GM19035 (cell line): ENCODE measurements at regions not wholly inside any gene's neighbourhood (a gene's known extent, or its start where the extent isn't known, plus 50 kb on each side); places are given as distances from the start of the nearest gene placed in this dataset.

Experiments
- ATAC-seq: cut with Tn5 transposase; IDR thresholded peaks from one replicate; pipeline ENCODE4 v1.9.1; 2021; ENCODE audit not compliant: unreplicated experiment

DNA sequence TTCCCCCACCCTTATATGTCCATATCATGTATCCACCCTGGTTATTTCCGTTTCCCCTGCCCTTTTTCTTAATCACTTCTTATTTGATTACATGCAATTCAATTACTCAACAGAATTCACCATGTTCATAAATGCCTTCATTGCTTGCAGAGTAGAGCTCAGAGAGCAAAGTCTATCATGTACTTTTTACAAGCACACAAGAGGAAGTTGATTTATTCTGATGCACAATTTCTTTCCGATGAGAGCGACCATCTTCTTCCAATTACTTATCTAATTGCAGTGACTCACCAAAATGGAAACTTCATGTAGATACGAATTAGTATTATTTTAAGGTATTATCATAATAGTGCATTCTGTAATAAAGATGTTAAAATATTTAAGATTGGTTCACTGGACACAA lies 430.5 kb upstream of the KLF6 start:
- ATAC-seq: no peak

DNA sequence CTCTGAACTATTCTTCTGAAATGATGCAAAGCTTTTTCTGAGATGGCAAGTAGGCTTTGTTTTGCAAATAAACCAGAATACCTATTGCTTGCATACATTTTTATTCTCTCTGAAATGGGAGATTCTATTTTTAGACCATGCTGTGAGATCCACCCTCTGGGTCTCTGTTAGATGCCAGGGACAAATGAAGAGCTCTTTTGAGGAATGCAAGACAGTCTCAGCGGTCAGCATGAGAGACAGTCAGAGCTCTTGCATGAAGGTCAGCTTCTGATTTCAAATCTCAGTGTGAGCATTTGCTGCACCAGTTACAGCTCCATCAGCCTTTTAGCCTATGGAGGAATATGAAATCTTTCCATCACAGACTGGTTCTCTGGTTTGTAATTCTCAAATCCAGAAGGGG lies 429.9 kb upstream of the KLF6 start:
- no peak for ATAC-seq

DNA sequence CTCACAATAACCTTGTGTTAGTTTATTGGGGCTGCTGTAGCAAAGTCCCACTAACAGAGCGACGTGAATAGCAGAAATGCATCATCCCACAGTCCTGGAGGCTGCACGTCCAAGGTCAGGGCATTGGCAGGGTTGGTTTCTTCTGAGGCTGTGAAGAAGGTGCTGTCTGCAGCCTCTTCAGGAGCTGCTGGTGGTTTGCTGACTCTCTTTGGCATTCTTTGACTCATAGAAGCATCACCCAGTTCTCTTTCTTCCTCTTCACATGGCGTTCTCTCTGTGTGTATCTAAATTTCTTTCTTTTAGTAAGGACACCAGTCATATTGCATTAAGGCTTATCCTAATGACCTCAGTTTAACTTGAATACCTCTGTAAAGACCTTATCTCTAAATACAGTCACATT lies 428.4 kb upstream of the KLF6 start:
- ATAC-seq: no peak

DNA sequence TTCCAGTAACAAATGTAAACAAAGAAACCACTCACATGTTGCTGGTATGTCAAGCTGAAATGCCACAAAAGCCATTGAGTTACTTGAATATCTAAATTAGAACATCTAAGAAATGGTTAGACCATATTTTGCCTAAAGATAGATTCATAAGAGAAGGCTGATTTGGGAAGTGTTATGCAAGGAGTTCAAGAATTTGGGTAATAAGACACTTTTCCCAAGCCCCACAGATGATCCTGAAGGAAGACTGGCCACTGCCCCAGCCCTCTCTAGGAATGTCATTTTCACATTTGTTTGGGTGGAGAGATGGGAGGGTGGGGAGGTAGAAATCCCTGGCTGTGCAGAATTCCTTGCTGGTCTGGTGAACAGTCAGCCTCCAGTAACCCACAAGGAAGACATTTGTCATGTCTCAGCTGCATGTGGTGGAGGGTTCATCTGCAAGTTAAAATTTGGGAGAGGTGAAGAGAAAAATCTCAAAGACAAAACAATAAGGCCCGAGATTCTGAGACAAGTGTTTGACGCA lies 427.2 kb upstream of the KLF6 start:
- no peak for ATAC-seq

DNA sequence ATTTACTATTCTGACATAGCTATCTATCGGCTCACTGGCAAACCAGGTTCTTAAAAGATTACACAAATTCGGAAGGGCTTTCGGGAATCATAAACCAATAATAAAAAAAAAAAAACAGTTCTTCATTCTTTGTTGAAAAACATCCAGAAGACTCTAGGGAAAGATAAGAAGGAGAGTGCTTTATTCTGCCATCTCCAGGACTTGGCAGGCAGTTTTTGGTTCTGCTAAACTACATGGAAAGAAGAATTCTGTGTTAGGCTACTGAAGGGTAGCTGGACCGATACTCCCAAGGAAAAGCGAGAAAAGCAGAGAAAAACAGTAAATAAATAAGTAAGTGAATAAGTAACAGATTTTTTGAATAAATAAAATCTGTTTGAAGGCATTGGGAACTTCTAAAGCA lies 423.5 kb upstream of the KLF6 start:
- ATAC-seq: no peak

DNA sequence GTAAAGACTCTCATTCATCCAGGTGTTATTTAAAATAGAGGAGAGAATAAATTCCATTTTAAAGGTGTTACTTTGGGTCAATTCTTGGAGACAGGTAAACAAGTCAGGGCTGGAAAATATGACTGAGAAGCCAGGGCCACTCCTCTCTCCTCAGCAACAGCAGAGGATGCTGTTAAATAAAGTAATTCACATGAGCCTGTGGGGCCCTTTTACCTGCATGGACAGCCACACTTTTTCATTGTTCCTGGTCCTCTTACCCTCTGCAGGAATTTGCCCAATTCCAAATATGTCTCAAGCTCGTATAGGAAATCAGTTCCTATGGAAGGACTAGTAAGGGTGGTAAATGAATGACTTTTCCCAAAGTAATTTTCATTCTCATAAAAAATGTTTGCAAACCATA lies 420.1 kb upstream of the KLF6 start:
- ATAC-seq: no peak

DNA sequence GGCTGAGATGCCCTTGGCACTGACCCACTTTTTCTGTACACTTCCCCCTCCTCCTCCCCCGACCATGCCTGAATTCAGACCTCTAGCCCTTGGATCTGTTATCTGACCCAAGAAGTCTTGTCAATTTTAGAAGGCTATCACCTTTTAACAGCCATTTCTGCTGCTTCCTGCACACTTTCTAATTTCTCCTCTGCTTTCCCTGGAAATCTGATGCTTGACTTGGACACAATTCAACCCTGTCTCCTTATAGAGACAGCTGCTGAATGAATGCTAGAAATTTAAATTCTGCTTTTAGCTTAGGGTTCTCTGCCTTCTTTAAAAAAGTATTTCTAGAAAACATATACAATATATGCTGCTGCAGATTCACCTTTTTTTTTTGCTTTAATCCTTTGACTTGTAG lies 417.9 kb upstream of the KLF6 start:
- no peak for ATAC-seq

DNA sequence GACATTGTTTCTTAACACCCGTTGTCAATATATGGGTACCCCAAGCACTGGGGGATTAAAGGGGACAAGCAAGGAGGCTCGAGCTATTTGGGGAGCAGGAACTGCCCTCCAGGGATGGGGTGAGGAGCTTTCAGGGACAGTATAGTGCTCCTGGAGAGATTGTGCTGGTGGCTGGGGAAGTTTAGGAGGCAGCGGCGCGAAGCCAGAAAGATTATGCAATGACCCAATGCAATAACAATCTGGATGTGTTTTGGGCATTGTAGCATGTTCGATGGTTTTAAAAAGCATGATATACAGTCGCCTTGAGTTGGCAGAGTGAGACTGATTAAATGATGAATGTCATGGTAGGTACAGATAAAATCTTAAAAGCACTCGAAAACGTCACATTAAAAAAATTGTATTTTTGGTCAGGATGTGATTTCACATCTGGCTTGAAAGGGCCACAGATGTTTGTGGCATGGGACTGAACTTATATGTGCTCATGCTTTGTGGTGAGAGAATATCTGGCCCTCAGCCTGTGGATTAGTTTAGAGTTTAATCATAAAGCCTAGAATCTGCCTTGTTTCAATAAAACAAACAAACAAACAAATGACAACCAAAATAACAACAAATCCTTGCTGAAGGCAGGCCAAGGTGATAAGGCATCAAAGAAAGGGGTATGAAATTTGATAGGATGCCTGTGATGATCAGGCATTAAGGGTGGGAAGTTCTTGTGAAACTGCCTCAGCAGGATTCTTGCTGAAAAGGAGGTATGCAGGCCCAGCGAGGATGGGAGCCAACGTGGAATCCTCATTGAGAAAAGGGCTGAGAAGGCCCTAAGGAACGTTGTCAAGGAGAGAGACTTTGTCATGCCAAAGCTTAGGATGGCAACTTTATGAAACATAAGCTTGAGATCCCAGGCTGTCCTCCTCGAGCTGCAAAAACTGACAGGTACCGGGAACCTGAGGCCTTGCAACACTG lies 417.1 kb upstream of the KLF6 start:
- ATAC-seq: no peak

DNA sequence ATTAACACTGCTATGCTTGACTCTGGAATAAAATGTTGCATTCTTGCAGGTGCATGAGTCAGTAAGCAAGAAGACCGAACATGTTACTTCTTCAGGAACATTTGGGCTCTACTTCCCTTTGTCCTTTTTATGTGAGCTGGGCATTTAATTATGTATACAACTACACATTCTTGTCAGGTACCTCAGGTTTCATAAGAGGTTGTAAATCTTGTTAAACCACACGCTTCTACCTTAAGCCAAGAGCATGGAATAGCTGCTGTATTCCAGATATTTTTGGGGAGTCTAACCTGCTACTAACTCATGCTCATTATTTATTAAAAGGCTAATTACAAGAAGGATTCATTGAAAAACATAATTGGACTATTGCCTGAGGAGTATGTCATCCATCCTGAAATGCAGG lies 414.2 kb upstream of the KLF6 start:
- ATAC-seq: no peak

DNA sequence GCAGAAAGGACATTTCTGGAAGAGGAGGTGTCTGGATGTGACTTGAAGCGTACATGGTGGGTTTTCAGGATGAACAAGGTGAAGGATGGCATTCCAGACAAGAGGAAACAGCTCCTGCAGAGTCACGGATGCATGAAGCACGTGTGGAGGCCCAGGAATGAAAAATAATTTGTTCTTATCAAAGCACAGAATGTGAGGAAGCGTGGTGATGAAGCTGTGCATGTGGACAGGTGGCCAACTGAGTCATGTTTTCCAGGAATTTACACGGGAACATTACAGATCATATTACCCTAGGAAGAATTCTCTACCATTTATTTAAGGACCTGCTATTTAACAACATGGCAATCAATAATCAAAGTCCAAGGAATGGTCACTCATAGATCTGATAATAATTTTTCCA lies 413.2 kb upstream of the KLF6 start:
- ATAC-seq: no peak

DNA sequence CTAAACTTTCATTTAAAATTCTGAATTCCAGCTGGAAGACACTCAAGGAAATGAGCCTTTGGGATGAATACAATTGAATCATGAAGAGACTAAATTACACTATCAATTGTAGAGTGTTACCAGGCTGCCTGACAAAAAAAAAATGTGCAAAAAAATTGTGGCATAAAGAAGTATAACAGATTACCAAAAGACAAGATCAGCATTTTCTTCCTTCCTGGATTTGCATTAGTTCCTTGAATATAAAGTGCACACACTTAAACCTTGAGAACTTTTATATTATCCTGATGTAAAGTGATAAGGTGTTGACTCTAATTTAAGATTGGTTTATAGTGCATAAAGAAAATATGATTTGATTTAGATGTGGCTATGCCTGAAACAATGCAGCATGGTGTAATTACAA lies 412.7 kb upstream of the KLF6 start:
- ATAC-seq: no peak

DNA sequence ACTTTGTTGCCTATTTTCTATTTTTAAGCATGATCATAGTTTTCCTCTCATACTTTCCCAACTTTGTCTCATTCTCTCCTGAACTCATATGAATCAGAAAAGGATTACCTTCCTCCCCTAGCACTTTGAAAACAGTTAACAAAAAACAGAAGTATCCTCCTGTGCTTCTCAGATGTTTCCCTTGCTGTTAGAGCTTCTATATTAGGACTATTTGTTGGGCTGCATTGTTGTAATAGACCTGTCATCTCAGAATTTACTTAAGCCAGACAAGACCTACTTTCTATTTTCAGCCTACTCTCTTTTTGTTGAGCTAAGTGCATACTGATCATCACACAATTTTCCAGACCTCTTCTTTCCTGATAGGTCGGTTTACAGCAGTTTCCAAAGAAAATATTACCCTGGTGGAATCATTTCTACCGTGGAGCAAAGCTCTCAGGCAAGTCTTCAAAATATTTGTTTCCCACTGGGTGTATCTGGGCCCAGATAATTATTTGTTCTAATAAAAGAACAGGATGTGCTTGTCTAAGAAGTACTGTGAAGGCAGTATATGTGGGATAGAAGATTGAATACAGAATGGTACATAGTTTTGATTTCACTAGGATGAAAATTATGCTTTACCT lies 411.9 kb upstream of the KLF6 start:
- ATAC-seq: no peak

DNA sequence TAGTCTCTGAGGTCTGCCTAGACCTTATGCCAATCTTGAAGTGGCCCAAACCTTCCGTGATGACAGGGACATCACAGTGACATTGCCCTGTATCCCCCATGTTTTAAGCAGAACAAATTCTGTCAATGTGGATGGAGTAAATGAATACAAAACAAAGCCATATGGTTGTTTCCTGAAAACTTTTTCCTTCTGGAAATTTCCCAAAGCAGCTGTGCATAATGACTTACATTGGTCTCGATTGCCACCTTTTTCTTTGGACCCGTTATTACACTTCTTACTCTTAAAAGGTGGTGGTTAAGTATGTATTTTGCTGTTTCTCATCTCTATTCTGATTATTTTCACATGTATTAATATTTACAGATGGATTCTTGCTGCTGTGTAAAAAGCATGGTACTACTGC lies 411.2 kb upstream of the KLF6 start:
- no peak for ATAC-seq

DNA sequence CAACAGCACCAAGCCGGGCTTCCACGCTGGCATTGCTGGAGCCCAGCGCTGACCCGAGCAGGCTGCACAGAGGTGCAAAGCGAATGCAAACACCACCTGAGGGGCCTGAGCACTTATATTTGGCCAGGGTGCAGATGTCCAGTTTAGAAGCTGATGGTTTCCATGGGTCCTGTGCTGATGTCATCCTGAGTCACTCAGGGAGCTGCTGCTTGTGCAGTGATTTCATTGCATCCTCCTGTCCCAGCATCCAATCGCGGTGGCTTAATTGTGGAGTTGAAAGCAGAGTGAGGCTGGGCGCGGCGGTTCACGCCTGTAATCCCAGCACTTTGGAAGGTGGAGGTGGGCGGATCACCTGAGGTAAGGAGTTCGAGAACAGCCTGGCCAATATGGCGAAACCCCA lies 410.2 kb upstream of the KLF6 start:
- no peak for ATAC-seq

DNA sequence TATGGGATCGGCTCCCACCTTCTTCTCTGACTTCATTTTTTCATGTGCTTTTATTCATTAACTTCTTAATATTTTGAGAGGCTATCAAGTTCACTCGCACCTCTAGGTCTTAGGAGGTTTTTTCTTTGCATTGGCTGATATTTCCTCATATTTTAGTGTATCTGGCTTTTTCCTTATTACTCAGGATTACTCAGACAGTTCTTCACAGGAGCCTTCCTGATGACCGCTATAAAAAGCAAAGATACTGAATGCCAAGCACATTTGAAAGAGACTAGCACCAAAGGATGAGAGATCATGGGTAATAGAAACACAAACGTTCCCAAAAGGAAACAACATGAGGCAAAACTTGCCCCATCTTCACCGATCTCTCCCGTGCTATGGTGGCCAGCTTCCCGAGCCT lies 409.2 kb upstream of the KLF6 start:
- ATAC-seq: no peak

DNA sequence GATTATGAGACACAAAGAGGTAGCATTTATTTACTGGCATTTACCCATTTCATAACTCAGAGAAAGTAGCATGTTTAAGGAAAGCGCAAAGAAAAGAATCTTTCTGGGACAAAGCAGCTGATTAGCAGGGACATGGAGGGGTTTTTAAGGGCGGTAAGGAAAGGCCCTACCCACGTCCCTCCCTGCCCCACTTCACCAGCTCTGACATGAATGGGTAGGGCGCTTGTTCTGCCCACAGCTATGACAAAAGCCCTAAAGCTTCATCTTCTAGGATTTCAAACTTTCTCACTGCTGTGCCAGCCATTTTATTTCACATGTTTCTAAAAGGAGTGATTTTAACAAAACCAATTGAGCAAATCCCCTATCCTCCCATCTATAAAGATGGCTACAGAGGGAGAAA lies 406.9 kb upstream of the KLF6 start:
- no peak for ATAC-seq

DNA sequence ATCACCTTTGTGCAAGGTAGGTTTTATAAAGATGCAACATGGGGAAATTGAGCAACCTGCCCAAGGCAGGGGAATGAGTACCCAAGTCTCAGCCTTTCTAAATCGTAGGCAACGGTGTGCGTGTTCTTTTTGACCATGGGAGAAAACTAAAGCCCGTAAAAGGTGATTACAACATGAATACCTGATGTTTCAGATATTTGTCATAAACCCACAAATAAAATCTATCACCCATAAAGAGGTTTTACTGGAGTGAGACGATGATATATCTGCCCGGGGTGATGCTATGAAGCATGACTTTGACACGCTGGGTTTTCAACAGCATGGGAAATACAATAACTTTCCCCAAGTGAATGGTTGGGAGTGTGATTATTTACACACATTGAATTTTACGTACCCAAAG lies 406.3 kb upstream of the KLF6 start:
- ATAC-seq: no peak

DNA sequence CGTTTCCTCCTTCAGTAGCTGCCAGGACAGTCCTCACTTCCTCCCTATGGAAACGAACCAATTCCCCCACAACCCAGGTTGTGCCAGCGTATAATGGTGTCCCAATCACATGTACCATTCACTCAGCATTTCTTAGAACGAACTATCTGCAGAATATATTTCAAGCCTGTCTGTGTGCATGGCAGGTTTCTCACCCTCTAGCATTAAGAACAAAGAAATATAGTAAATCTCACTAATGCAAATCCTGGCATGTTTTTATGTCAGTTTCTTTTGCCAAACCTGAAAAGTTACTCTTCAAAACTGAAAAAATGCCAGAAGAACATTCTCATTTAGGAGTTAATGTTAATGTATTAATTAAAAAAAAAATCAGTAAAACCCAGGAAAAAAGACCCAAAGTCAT lies 405.9 kb upstream of the KLF6 start:
- ATAC-seq: no peak

DNA sequence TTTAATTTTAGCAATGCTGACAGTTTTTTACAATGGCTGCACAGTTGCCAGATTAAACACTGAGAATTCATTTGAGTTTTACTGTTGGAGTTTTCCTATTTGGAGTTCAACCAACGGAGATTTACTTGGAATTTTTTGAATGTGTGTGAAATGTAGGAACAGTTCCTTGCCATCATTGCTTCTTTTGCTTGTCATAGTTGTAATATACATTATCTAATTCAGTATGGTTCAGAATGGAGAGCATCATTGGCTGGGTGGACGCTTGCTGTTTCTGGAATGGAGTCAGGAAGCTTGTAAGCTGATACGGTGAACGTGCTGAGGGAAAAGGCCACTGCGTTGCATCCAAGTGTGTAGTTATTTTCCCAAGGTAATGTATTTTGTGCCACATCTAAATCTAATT lies 404.3 kb upstream of the KLF6 start:
- ATAC-seq: no peak

DNA sequence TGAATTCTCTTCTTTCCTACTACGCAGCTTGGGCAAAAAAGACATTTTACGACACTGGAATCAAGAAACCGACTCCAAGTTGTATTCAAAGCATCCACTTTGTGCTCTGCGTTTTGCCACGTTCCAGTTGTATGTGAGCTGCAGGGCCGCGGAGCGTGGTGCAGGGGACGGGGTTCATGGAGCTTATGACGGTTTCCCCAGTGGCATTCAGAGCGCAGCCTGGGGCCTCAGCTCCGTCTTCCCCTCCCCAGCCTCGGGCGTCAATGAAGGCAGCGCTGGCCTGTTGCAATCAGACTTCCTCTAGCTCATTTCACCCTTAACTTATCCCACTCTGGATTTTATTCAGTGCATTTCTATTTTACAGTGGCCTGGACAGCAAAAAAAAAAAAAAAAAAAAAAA lies 403.4 kb upstream of the KLF6 start:
- no peak for ATAC-seq

DNA sequence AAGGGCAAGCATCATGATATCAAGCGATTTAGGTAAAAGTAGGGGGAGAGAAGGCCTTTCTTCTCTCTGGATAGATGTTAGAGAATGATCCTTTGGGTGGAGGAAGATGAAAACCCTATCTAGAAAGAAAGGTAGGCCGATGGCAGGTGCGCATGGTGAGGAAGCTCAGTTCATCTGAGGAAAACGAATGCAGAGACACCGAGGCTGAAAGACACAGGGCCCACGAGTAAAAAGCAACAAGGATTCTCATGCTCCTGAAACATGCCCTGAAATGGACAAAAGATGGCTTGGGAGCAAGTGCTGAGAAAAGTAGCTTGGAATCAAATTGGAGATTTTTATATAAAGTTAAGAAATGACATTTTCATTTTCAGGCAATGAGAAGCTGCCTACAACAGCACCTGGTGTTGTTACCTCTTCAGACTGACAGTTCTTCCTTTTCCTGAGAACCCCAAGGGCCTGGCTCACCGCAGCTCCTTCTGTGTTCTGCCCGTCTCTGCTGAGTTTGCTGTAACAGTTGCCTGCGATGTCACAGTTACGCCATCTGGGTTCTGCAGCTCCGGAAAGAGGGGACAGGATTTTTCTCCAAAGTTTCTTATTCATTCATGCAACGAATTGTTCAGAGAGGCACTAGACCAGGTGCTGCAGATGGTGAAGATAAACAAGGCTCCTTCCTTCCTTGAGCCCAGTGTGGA lies 402.0 kb upstream of the KLF6 start:
- no peak for ATAC-seq

DNA sequence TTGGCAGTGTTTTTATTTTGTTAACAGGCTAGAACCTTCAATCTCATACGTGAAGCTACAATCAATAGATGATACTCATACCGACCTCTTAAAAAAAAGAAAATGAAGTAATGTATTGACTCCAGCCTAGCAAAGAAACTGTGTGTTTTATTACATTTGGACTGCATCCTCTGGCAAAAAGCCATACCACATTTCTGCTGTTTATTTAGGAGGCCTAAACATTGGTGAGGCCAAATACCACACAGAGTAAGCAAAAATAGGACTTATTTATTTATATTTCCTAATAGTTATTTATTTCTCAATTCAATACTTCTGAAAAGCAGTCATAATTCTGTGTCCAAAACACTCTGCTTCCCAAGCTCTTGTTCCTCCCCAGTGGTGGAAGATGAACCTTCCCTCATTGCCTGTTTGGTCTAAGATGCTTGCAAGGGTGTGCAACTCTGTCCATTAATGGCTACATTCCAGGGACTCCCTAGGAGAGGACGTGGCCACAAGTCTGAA lies 398.8 kb upstream of the KLF6 start:
- ATAC-seq: no peak
